Stimulated activated CD8-positive, alpha-beta memory T cell treated with anti-CD3 and anti-CD28 coated beads, Interleukin-7, amount 100 ng/mL, for 24 hours (primary cell): ENCODE measurements at regions not wholly inside any gene's neighbourhood (a gene's known extent, or its start where the extent isn't known, plus 50 kb on each side); places are given as distances from the start of the nearest gene placed in this dataset.

Experiments used
- DNase-seq: peaks from one replicate; pipeline ENCODE4 v3.0.0-alpha.2; 2020; ENCODE audit warnings: low read depth

DNA sequence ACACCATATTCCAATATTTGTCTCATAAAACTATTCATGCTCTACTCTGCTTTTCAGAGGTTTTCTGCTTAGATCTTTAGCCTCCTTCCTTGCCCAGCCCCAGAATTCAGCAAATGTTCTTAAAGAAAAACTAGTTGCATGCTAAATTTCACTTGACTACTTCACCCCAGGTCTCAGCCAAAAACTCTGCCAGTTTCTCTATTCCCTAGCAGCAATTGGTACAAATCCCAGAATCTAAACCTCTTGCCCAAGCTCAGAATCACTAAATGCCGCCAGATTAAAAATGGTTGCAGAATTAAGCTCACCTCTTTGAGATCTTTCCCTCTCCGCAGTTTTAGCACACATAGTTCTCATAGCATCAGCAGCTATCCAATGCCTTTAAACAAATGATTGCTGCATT is 331.2 kb upstream of the SMARCA2 start:
- DNase-seq: no peak

DNA sequence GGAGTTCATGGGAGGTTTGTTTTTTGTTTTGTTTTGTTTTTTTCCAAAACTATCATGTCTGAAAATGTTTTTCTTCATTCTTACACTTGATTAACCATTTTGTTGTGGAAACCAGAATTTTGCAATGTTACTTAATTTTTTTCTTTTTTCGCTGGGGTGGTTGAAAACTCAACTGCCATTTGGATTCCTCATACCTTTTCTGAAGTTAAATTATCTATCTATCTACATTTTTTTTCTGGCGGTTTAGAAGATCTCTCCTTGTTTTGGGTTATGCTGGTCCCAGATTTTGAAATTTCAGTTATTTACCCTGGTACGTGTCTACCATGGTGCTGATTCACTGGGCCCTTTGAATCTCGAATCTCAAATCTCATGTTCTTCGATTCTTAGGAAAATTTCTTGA is 316.2 kb upstream of the SMARCA2 start:
- DNase-seq: no peak

DNA sequence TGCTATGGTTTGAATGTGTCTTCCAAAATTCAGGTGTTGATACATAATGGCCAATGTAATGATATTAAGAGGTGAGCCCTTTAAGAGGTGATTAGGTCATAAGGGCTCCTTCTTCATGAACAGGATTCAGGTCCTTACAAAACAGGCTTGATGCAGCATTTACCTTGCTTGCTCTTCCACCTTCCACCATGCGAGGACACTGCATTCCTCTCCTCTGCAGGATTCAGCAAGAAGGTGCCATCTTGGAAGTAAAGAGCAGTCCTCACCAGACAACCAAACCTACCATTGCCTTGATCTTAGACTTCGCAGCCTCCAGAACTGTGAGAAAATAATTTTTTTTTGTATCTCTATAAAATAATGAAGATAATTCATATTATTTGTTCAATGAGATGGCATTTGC is 314.0 kb upstream of the SMARCA2 start:
- no peak for DNase-seq

GRCh38 chr9:1702701-1703100 is 312.4 kb upstream of the SMARCA2 start:
- no peak for DNase-seq

- DNase-seq: no peak
Measured at GRCh38 chr9:1707291-1707690, 307.9 kb upstream of the SMARCA2 start.

DNA sequence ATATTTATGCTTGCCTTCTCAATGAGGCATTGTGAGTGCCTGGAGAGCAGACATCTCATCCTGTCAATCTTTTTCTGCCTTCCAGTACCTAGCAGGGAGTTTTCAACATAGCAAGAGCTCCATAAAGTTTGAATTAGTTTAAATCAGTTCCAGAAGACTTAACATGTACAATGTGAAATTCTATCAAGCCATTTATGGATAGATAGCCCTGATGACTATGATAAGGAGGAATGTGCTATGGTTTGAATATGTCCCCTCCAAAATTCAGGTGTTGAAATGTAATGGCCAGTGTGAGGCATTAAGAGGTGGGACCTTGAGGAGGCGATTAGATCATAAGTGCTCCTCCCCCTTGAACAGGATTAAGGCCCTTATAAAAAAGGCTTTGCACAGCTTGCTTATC is 306.9 kb upstream of the SMARCA2 start:
- no peak for DNase-seq

GRCh38 chr9:1709347-1709746 is 305.8 kb upstream of the SMARCA2 start:
- DNase-seq: no peak

DNA sequence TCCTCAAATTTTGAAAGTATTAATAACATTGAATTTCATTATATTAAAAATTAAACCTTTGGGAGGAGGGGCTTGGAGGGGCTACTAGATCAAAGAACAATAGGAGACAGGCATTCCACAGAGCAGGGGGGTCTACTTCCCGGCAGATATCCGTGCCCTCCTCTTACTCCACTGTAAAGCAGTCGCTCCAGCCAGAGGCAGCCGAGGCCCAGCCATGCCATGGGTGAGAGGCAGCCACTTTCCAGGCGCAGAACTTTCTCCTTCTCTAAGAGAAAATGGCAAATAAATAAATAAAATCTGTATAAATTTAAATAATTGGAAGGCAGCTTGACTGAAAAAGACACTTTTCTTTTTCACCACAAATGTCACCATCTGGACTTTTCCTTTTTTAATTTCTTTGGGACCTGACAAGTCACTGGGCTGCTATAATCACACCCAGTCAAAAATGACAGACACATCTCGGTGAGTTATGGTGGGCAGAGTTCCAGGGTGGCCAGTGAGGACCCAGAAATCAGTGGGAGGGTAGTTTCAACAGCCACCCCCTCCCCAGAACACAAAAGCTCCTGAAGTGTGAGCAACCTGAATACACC is 302.2 kb upstream of the SMARCA2 start:
- DNase-seq: no peak

DNA sequence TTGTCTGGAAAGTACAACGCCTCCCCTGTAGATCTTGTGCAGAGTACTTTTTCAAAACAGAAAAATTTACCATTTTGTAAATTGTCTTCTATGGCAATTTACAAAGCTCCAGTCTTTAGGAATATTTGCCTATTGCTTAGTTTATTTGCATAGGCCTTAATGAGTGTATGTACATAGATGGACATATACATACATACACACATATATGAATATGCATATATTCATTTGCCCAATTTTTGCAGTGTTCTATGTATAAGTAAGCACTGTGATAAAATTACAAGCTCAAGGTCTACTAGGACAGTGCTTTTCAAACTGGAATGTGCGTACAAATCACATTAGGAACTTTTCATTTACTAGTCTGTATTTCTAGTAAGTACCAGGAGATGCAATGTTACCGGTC is 301.3 kb upstream of the SMARCA2 start:
- DNase-seq: no peak

DNA sequence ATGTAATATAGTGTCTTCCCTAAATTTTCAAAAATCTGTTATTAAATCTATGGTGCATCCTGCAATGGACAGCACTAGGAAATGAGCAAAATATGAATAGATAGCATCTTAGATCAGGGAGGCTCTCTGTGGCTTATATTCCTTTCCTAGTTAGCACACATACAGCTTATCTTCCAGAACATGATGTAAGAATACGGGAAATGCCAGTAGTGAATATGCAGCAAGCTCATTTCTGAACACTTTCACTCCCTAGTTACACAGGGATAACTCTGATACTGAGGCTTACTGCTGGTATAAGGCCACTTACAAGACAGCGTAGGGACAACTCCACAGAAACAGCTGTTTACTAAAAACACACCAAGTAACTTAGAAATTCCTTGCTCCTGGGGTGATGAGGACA is 297.3 kb upstream of the SMARCA2 start:
- no peak for DNase-seq

DNA sequence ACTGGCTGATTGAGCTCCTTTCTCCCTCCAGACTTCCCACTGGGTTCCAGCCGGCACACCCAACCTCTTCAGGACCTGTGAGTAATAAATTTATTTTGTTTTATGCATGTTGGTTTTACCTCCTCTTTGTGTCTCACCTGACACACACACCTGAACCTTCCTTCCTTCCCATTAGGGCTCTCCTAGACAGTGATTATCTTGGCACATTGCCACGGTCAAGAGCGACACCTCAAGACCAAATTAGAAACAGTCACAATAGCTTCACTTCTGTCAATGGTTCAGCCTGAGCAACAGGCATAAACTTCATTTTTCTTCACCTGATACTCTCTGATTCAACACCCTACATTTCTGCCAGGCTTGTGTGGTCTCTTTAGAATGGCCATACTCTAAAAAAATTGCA is 296.3 kb upstream of the SMARCA2 start:
- DNase-seq: no peak

- no peak for DNase-seq
Measured at GRCh38 chr9:1721196-1721595, 294.0 kb upstream of the SMARCA2 start.

DNA sequence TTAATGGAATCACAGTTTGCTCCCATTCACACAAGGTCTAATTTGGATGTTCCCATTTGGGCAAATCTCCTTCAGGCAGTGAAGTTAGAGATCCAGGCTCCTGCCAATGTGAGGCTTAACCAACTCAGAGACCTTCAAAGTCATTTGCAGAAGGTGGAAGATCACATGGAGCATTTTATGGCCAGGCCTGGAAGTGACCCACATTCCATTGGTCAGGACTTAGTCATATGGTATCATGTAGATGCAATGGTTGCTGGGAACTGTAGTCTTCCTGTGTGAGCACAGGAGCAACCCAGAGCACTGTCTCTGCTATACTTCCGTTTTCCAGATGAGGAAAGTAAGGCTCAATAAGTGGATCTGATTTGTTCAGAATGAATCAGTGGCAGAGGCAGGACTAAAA is 292.7 kb upstream of the SMARCA2 start:
- DNase-seq: no peak

DNA sequence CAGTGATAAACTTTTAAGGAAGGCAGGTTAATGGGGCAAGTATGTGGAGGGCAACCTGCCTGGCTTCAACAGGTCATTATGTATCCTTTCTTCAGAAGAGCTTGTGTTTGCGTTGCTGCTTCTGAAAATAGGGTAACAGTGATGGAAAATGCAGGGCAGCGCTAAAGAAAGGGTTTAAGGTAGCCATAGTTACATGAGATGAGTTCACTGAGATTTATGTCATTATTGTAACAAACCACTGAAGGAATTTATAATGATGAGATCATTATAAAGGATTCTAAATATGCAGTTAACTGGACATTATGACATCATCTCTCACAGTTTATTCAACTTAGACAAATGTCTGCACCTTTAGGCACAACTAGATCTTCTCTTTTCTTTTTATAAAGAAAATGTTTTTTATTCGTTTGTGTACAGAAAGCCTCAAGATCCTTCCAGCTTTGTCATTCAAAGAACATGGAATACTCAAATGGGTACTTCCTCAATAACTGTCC is 291.6 kb upstream of the SMARCA2 start:
- no peak for DNase-seq

GRCh38 chr9:1726993-1727759 is 288.0 kb upstream of the SMARCA2 start:
- no peak for DNase-seq

DNA sequence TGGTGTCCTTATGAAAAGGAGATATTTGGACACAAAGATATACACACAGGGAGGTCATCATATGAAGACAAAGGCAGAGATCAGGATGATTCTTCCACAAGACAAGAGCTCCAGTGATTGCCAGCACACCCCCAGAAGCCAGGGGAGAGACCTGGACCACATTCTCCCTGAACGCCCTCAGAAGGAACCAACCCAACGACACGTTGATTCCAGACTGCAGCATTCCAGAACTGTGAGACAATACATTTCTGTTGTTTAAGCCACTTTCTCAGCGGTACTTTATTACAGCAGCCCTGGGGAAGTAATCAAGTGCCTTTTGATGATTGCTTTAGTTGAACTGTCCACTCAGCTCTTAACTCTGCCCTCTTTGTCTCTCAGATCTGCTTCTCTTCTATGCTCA is 285.5 kb upstream of the SMARCA2 start:
- DNase-seq: no peak

- no peak for DNase-seq
Measured at GRCh38 chr9:1732670-1733069, 282.5 kb upstream of the SMARCA2 start.

GRCh38 chr9:1738511-1739100 is 276.5 kb upstream of the SMARCA2 start:
- no peak for DNase-seq

GRCh38 chr9:1743121-1743960 is 271.8 kb upstream of the SMARCA2 start:
- no peak for DNase-seq

- DNase-seq: no peak
Measured at GRCh38 chr9:1745980-1746379, 269.2 kb upstream of the SMARCA2 start.

DNA sequence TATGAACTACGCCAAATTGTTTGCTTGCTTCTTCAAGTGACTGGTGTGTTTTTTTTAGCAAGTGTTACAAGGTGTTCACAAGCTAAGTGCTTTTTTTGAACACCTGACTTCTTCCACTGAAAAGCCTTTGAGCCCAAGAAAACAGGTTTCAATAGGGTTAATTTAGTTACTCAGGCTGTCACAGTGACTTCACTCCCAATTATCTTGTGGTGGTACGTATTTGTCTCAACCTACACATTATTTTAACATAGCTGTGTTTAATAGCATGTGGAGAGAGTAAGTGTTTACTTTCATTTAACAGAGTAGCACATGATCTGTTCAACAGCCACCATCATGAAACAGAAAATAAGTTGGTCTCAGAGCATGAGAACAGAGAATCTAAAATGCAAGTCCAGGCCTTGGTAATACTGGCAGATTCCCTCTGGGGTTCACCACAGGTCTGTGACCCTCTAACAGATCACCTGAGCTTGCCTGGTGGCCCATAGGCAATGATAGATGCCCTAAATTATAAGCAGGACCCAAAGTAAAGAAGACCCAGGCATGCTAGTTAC is 267.7 kb upstream of the SMARCA2 start:
- DNase-seq: no peak

DNA sequence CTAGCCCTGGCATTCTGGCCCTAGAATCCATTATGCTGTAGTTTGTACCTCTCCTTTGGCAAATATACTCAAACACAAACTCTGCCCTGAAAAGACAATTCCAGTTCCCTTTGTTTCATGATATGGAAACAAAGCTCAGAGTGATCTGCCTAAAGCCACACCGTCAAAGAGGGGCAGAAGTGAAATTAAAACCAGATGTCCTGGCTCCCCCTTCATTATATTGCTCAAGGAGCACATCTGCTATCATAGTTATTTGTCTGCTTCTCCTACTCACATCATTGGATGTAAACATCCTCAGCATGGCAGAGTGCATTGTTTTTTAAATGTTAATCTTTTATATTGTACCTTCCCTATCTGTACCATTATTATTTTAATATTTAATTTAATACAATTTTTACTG is 266.7 kb upstream of the SMARCA2 start:
- no peak for DNase-seq
